NCI-H774 (cell line): ENCODE measurements at regions not wholly inside any gene's neighbourhood (a gene's known extent, or its start where the extent isn't known, plus 50 kb on each side); places are given as distances from the start of the nearest gene placed in this dataset.

Experiments
- DNase-seq: peaks from one replicate; lab custom pipeline; 2025; lab: John Stamatoyannopoulos, UW

- no peak for DNase-seq
Measured at GRCh38 chr3:21138085-21138484, 612.9 kb downstream of the ZNF385D start.

- no peak for DNase-seq
Measured at GRCh38 chr3:21132896-21133295, 618.1 kb downstream of the ZNF385D start.

- DNase-seq = no peak
Measured at GRCh38 chr3:21120826-21121225, 630.2 kb downstream of the ZNF385D start.

GRCh38 chr3:21117370-21117769 lies 633.6 kb downstream of the ZNF385D start:
- DNase-seq = no peak

GRCh38 chr3:21109056-21109455 lies 642.0 kb downstream of the ZNF385D start:
- DNase-seq = no peak

- DNase-seq = no peak
Measured at GRCh38 chr3:21105784-21106183, 645.2 kb downstream of the ZNF385D start.

- no peak for DNase-seq
Measured at GRCh38 chr3:21100656-21101359, 650.2 kb downstream of the ZNF385D start.

GRCh38 chr3:21094686-21095085 lies 656.3 kb downstream of the ZNF385D start:
- DNase-seq = no peak

GRCh38 chr3:21073561-21073960 lies 677.4 kb downstream of the ZNF385D start:
- DNase-seq = no peak

GRCh38 chr3:21067031-21067813 lies 683.8 kb downstream of the ZNF385D start:
- DNase-seq = no peak

GRCh38 chr3:21062831-21063294 lies 688.1 kb downstream of the ZNF385D start:
- DNase-seq = no peak

GRCh38 chr3:21059404-21059803 lies 691.6 kb downstream of the ZNF385D start:
- DNase-seq = no peak

GRCh38 chr3:21056293-21056692 lies 694.7 kb downstream of the ZNF385D start:
- DNase-seq = no peak

GRCh38 chr3:21055015-21055414 lies 696.0 kb downstream of the ZNF385D start:
- DNase-seq = no peak

- DNase-seq = no peak
Measured at GRCh38 chr3:21054064-21054463, 696.9 kb downstream of the ZNF385D start.

- no peak for DNase-seq
Measured at GRCh38 chr3:21049334-21050062, 701.5 kb downstream of the ZNF385D start.

GRCh38 chr3:21043139-21043538 lies 707.9 kb downstream of the ZNF385D start:
- no peak for DNase-seq

GRCh38 chr3:21042184-21042583 lies 708.8 kb downstream of the ZNF385D start:
- no peak for DNase-seq

GRCh38 chr3:21041621-21042020 lies 709.4 kb downstream of the ZNF385D start:
- no peak for DNase-seq

- DNase-seq = no peak
Measured at GRCh38 chr3:21036888-21037287, 714.1 kb downstream of the ZNF385D start.

- no peak for DNase-seq
Measured at GRCh38 chr3:21028412-21028811, 722.6 kb downstream of the ZNF385D start.

GRCh38 chr3:21024563-21024962 lies 726.4 kb downstream of the ZNF385D start:
- DNase-seq = no peak

- DNase-seq = no peak
Measured at GRCh38 chr3:21020681-21021080, 730.3 kb downstream of the ZNF385D start.
